ENCODE measurements at regions not wholly inside any gene's neighbourhood (a gene's known extent, or its start where the extent isn't known, plus 50 kb on each side); places are given as distances from the start of the nearest gene placed in this dataset.

DNA sequence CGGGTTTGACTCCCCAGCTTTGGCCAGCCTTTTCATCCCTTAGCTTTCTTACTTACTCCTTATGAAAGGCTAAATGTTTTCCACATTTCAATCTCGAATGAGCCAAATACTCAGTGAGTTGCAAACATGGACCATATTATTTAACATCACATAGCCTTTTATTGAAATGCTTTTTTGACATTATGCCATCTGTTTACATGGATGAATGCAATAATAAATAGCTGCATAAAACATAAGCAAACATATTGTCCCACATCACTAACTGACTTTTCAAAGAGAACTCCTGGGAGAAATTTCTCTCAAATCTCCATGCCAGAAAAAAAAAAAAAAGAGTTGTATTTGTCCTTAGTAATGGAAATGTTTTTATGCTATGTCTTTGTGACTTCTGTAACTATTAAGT lies 134.9 kb downstream of the LSMEM1 start:
- TF ChIP-seq, protein P1, sequence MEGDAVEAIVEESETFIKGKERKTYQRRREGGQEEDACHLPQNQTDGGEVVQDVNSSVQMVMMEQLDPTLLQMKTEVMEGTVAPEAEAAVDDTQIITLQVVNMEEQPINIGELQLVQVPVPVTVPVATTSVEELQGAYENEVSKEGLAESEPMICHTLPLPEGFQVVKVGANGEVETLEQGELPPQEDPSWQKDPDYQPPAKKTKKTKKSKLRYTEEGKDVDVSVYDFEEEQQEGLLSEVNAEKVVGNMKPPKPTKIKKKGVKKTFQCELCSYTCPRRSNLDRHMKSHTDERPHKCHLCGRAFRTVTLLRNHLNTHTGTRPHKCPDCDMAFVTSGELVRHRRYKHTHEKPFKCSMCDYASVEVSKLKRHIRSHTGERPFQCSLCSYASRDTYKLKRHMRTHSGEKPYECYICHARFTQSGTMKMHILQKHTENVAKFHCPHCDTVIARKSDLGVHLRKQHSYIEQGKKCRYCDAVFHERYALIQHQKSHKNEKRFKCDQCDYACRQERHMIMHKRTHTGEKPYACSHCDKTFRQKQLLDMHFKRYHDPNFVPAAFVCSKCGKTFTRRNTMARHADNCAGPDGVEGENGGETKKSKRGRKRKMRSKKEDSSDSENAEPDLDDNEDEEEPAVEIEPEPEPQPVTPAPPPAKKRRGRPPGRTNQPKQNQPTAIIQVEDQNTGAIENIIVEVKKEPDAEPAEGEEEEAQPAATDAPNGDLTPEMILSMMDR (IDR thresholded peaks at IDR 0.05): no peak
- TF ChIP-seq POLR2A (IDR thresholded peaks at IDR 0.05): no peak

All from right lobe of liver (tissue), 4 donors.